GM23338 (cell line): ENCODE measurements at regions not wholly inside any gene's neighbourhood (a gene's known extent, or its start where the extent isn't known, plus 50 kb on each side); places are given as distances from the start of the nearest gene placed in this dataset.

Experiments used
- ATAC-seq: fragments of 200-7000 bp; cut with Tn5 transposase; 3 replicates; pipeline ENCODE4 v1.9.1; 2020
- DNase-seq: peaks from one replicate; pipeline ENCODE4 v3.0.0-alpha.2; 2015; ENCODE audit warnings: low spot score
- H2AFZ ChIP-seq: fragments of 200-600 bp; sonication (generic); 2 replicates; pipeline ENCODE4 v1.8.0; 2016; ENCODE audit warnings: antibody characterized with exemption, mild to moderate bottlenecking, moderate library complexity
- H3F3A ChIP-seq: fragments of 200-600 bp; sonication (generic); replicated peaks from 2 replicates; pipeline ENCODE4 v1.8.0; 2017; ENCODE audit warnings: antibody characterized with exemption, mixed run types, low read depth
- H3K27ac ChIP-seq: fragments of 200-600 bp; sonication (generic); 2 replicates; pipeline ENCODE4 v1.6.1; 2016; ENCODE audit warnings: low read depth
- H3K27me3 ChIP-seq: fragments of 200-600 bp; sonication (generic); 2 replicates; pipeline ENCODE4 v1.8.0; 2016; ENCODE audit warnings: mild to moderate bottlenecking, mixed run types, moderate library complexity; ENCODE audit not compliant: insufficient read depth
- H3K36me3 ChIP-seq: fragments of 200-600 bp; sonication (generic); 2 replicates; pipeline ENCODE4 v1.8.0; 2016; ENCODE audit warnings: mild to moderate bottlenecking; ENCODE audit not compliant: insufficient read depth
- H3K4me1 ChIP-seq: fragments of 200-600 bp; sonication (generic); 2 replicates; pipeline ENCODE4 v1.8.0; 2016; ENCODE audit warnings: mild to moderate bottlenecking, moderate library complexity; ENCODE audit not compliant: insufficient read depth
- H3K4me2 ChIP-seq: fragments of 200-600 bp; sonication (generic); 2 replicates; pipeline ENCODE4 v1.7.1; 2017; ENCODE audit warnings: mixed run types
- H3K4me3 ChIP-seq: fragments of 200-600 bp; sonication (generic); 2 replicates; pipeline ENCODE4 v1.6.1; 2016; ENCODE audit warnings: mixed run types
- H3K79me2 ChIP-seq: fragments of 200-600 bp; sonication (generic); replicated peaks from 2 replicates; pipeline ENCODE4 v1.8.0; 2017; ENCODE audit warnings: mild to moderate bottlenecking; ENCODE audit not compliant: insufficient read depth
- H3K9me2 ChIP-seq: fragments of 200-600 bp; sonication (generic); 2 replicates; pipeline ENCODE4 v1.8.0; 2017; ENCODE audit not compliant: insufficient read depth
- H4K20me1 ChIP-seq: fragments of 200-600 bp; sonication (generic); replicated peaks from 2 replicates; pipeline ENCODE4 v1.8.0; 2017; ENCODE audit warnings: mild to moderate bottlenecking; ENCODE audit not compliant: insufficient read depth
- H3K27ac Mint-ChIP-seq: 2 replicates; pipeline ENCODE4 v1.8.0; 2020; ENCODE audit warnings: inconsistent platforms, mild to moderate bottlenecking, moderate library complexity, mixed read lengths
- H3K27me3 Mint-ChIP-seq: 3 replicates; pipeline ENCODE4 v1.8.0; 2022; ENCODE audit warnings: low read depth, mild to moderate bottlenecking, moderate library complexity, mixed read lengths, inconsistent platforms; ENCODE audit not compliant: insufficient read depth, poor library complexity
- H3K36me3 Mint-ChIP-seq: 3 replicates; pipeline ENCODE4 v1.8.0; 2021; ENCODE audit warnings: low read depth, mild to moderate bottlenecking, inconsistent platforms, moderate library complexity, mixed read lengths
- H3K4me1 Mint-ChIP-seq: 3 replicates; pipeline ENCODE4 v1.8.0; 2020; ENCODE audit warnings: mild to moderate bottlenecking, inconsistent platforms, mixed read lengths
- H3K4me3 Mint-ChIP-seq: 3 replicates; pipeline ENCODE4 v1.8.0; 2021; ENCODE audit warnings: moderate library complexity, mild to moderate bottlenecking, inconsistent platforms, mixed read lengths
- H3K9me3 Mint-ChIP-seq: 3 replicates; pipeline ENCODE4 v1.8.0; 2020; ENCODE audit warnings: moderate library complexity, mild to moderate bottlenecking, inconsistent platforms, mixed read lengths
- ETS1 ChIP-seq: IDR thresholded peaks from 2 replicates; pipeline ENCODE4 v1.6.1; 2016; ENCODE audit warnings: antibody characterized with exemption
- EZH2 ChIP-seq: fragments of 200-600 bp; sonication (generic); IDR thresholded peaks from one replicate; pipeline ENCODE4 v1.8.0; 2017; ENCODE audit warnings: antibody characterized with exemption, mild to moderate bottlenecking, low read depth; ENCODE audit not compliant: unreplicated experiment
- EZH2phosphoT487 ChIP-seq: fragments of 200-600 bp; sonication (generic); IDR thresholded peaks from one replicate; pipeline ENCODE4 v1.8.1; 2018; ENCODE audit warnings: antibody characterized with exemption; ENCODE audit not compliant: unreplicated experiment
- NANOG ChIP-seq: IDR thresholded peaks from 2 replicates; pipeline ENCODE4 v1.6.1; 2016; ENCODE audit warnings: antibody characterized with exemption, borderline replicate concordance
- POLR2AphosphoS5 ChIP-seq: IDR thresholded peaks from 2 replicates; pipeline ENCODE4 v1.6.1; 2016; ENCODE audit warnings: antibody characterized with exemption, low read depth
- ZNF114 ChIP-seq: fragments of 250-450 bp; sonication (Bioruptor Pico); IDR thresholded peaks from 2 replicates; pipeline ENCODE4 v1.5.0; 2020; ENCODE audit warnings: mild to moderate bottlenecking, moderate library complexity
- ZNF462 ChIP-seq: fragments of 250-450 bp; sonication (Bioruptor Pico); IDR thresholded peaks from 2 replicates; pipeline ENCODE4 v1.5.0; 2020; ENCODE audit warnings: mild to moderate bottlenecking, moderate library complexity

- no peak overlapping the region for H3K4me3 ChIP-seq
- H3K4me1 ChIP-seq: peaks cover 12% of the 10 kb centered on the region
- H3K27ac ChIP-seq: no peak overlapping the region
- no peaks in the 10 kb centered on the region for H3K36me3 ChIP-seq
- H4K20me1 ChIP-seq: no peaks in the 10 kb centered on the region
- no peaks in the 10 kb centered on the region for H3F3A ChIP-seq
- H3K27me3 Mint-ChIP-seq: peaks cover 4% of the 10 kb centered on the region
- ATAC-seq: no peak
- peaks cover 29% of the 10 kb centered on the region for H3K4me1 Mint-ChIP-seq
- H3K9me3 Mint-ChIP-seq: no peaks in the 10 kb centered on the region; the same call in 2 of the 3 replicates
- peaks cover 4% of the 10 kb centered on the region; the same call in 1 of the 2 replicates for H3K9me2 ChIP-seq
- no peak overlapping the region for H2AFZ ChIP-seq
- no peaks in the 10 kb centered on the region for H3K36me3 Mint-ChIP-seq
- no peaks in the 10 kb centered on the region for H3K79me2 ChIP-seq
- DNase-seq: no peak
- H3K4me2 ChIP-seq: no peak overlapping the region
- no peaks in the 10 kb centered on the region for H3K27me3 ChIP-seq
- TF ChIP-seq ETS1 (no peak), EZH2phosphoT487 (no peak), ZNF114 (CRISPR knock-in tag) (no peak), ZNF462 (CRISPR knock-in tag) (no peak), POLR2AphosphoS5 (no peak), NANOG (no peak), EZH2 (no peak)
- H3K4me3 Mint-ChIP-seq: no peak overlapping the region
- no peak overlapping the region for H3K27ac Mint-ChIP-seq
These were observed 254.0 kb downstream of the RPS24 start for GRCh38 chr10:78287618-78288017.
